ENCODE measurements at regions not wholly inside any gene's neighbourhood (a gene's known extent, or its start where the extent isn't known, plus 50 kb on each side); places are given as distances from the start of the nearest gene placed in this dataset.

GRCh38 chr6:21773576-21773968 lies 180.0 kb downstream of the SOX4 start:
- no peak for TF ChIP-seq CTCF (conservative IDR thresholded peaks at IDR 0.05; ENCODE audit: low read length)
- TF ChIP-seq EZH2phosphoT487 (IDR thresholded peaks at IDR 0.05; ENCODE audit: borderline replicate concordance) = no peak

All from Loucy (cell line).